HepG2 (cell line): ENCODE measurements at regions not wholly inside any gene's neighbourhood (a gene's known extent, or its start where the extent isn't known, plus 50 kb on each side); places are given as distances from the start of the nearest gene placed in this dataset.

Experiments
- ATAC-seq: fragments of 200-7000 bp; cut with Tn5 transposase; 3 replicates; pipeline ENCODE4 v1.9.1; 2020; ENCODE audit warnings: mild to moderate bottlenecking, moderate library complexity
- BruUV-seq: library from RNA; stranded (reverse); fragments of 400-500 nt; replicated peaks from 2 replicates; lab custom pipeline; 2021; lab: Mats Ljungman, UMichigan
- CTCF ChIA-PET: fragments of 300-600 bp; formaldehyde crosslinking; extraction: SDS; loops from one replicate; lab custom pipeline; 2021; ENCODE audit warnings: low total read pairs, inconsistent platforms, low intra/inter-chr PET ratio; lab: Yijun Ruan, JAX
- POLR2A ChIA-PET: fragments of 350-600 bp; sonication (Branson Sonifier 250); formaldehyde crosslinking; loops from one replicate; lab custom pipeline; 2020; ENCODE audit warnings: antibody characterized with exemption, inconsistent platforms; lab: Yijun Ruan, JAX
- DNase-seq: peaks from one replicate; pipeline ENCODE4 v3.0.0-alpha.2; 2015; ENCODE audit warnings: low spot score
- FAIRE-seq: peaks from 3 replicates; lab custom pipeline; 2011; peaks lifted over from hg19 to GRCh38; lab: Jason Lieb, UNC
- H2AFZ ChIP-seq: one replicate; pipeline ENCODE4 v1.6.1; 2011; ENCODE audit warnings: low read length, inconsistent platforms
- H3K27ac ChIP-seq: fragments of 300-600 bp; 3 replicates; pipeline ENCODE4 v1.8.0; 2011; ENCODE audit warnings: mixed run types, mild to moderate bottlenecking, mixed read lengths, low read length, inconsistent platforms; ENCODE audit not compliant: insufficient read depth; ENCODE audit errors: extremely low read length
- H3K27me3 ChIP-seq, 2 experiments: fragments of 200-600 bp in 1 of 2; 2 replicates in 1 of 2; 3 replicates in 1 of 2; pipeline versions ENCODE4 v1.6.0 to v1.8.0; 2011; ENCODE audit warnings: low read length in 2 of 2, mild to moderate bottlenecking in 2 of 2, moderate library complexity in 2 of 2, inconsistent platforms in 1 of 2; ENCODE audit not compliant: insufficient read depth in 2 of 2, control insufficient read depth in 1 of 2
- H3K36me3 ChIP-seq, 2 experiments: fragments of 200-600 bp in 1 of 2; replicated peaks in 1 of 2; 2 replicates in 1 of 2; 3 replicates in 1 of 2; pipeline versions ENCODE4 v1.5.1 to v1.8.0; 2011; ENCODE audit warnings: low read length in 2 of 2, inconsistent platforms in 1 of 2; ENCODE audit not compliant: insufficient read depth in 2 of 2, control insufficient read depth in 1 of 2
- H3K4me1 ChIP-seq: 2 replicates; pipeline ENCODE4 v1.5.1; 2012; ENCODE audit warnings: low read length, inconsistent platforms; ENCODE audit not compliant: insufficient read depth
- H3K4me2 ChIP-seq: 2 replicates; pipeline ENCODE4 v1.6.0; 2011; ENCODE audit warnings: low read depth, low read length, inconsistent platforms
- H3K4me3 ChIP-seq, 3 experiments: fragments of 200-600 bp in 1 of 3; sonication (generic), shearing (Covaris generic) in 1 of 3; replicated peaks in 1 of 3; 2 replicates each; pipeline ENCODE4 v1.5.1; 2011 to 2016; ENCODE audit warnings: low read length in 3 of 3, inconsistent platforms in 2 of 3, low read depth in 2 of 3, mild to moderate bottlenecking in 2 of 3, control low read depth in 1 of 3, mixed read lengths in 1 of 3; ENCODE audit not compliant: insufficient read depth in 1 of 3
- H3K79me2 ChIP-seq: one replicate; pipeline ENCODE4 v1.6.1; 2011; ENCODE audit warnings: low read length, inconsistent platforms; ENCODE audit not compliant: insufficient read depth
- H3K9ac ChIP-seq: 2 replicates; pipeline ENCODE4 v1.6.0; 2011; ENCODE audit warnings: mild to moderate bottlenecking, low read depth, low read length, inconsistent platforms; ENCODE audit not compliant: insufficient read depth
- H3K9me3 ChIP-seq: 2 replicates; pipeline ENCODE4 v1.5.1; 2012; ENCODE audit warnings: mild to moderate bottlenecking, low read length
- H4K20me1 ChIP-seq: 2 replicates; pipeline ENCODE4 v1.6.0; 2011; ENCODE audit warnings: inconsistent platforms, mild to moderate bottlenecking, low read length, moderate library complexity; ENCODE audit not compliant: insufficient read depth
- MEIS2 ChIP-seq: sonication (generic); formaldehyde crosslinking; IDR thresholded peaks from 2 replicates; pipeline ENCODE4 v1.9.0; 2021; ENCODE audit warnings: mild to moderate bottlenecking, missing genetic modification reagents
- MIER2 ChIP-seq: IDR thresholded peaks from 2 replicates; pipeline ENCODE4 v1.6.1; 2016; ENCODE audit warnings: missing biosample characterization, missing genetic modification reagents
- SALL1 ChIP-seq: sonication (generic); formaldehyde crosslinking; IDR thresholded peaks from 2 replicates; pipeline ENCODE4 v1.8.0; 2022; ENCODE audit warnings: mild to moderate bottlenecking, missing genetic modification reagents
- TGIF2 ChIP-seq: IDR thresholded peaks from 2 replicates; pipeline ENCODE4 v1.6.1; 2016; ENCODE audit warnings: control low read depth, missing compliant biosample characterization
- TMF1 ChIP-seq: sonication (generic); formaldehyde crosslinking; IDR thresholded peaks from 2 replicates; pipeline ENCODE4 v1.8.1; 2022; ENCODE audit warnings: low read depth, missing genetic modification reagents
- ZFP62 ChIP-seq: sonication (generic); formaldehyde crosslinking; IDR thresholded peaks from 2 replicates; pipeline ENCODE4 v1.4.0; 2020; ENCODE audit warnings: missing genetic modification reagents
- ZNF253 ChIP-seq: sonication (generic); formaldehyde crosslinking; IDR thresholded peaks from 2 replicates; pipeline ENCODE4 v1.8.0; 2022; ENCODE audit warnings: mild to moderate bottlenecking, missing genetic modification reagents, borderline replicate concordance
- ZNF598 ChIP-seq: sonication (generic); formaldehyde crosslinking; IDR thresholded peaks from 2 replicates; pipeline ENCODE4 v1.5.1; 2020; ENCODE audit warnings: mild to moderate bottlenecking, missing genetic modification reagents, borderline replicate concordance
- ZNF709 ChIP-seq: sonication (generic); formaldehyde crosslinking; IDR thresholded peaks from 2 replicates; pipeline ENCODE4 v1.5.0; 2020; ENCODE audit warnings: mild to moderate bottlenecking, missing genetic modification reagents
- WGBS: methylation state at CpG from one replicate; pipeline ENCODE4 v1.1.6; 2017; ENCODE audit warnings: low lambda C conversion rate; 5-methylcytosine and 5-hydroxymethylcytosine counted together
- in situ Hi-C: cut with HindIII; loops from 2 replicates; pipeline ENCODE4 v1.10.0; 2017; ENCODE audit warnings: low pct_unique_long_range_greater_than_20kb; ENCODE audit not compliant: extremely low pct_ligation_motif_present
- intact Hi-C: fragments of 100-400 bp; cut with micrococcal nuclease; formaldehyde crosslinking; loops from one replicate; pipeline ENCODE4 v1.10.0; 2022; ENCODE audit not compliant: unreplicated experiment
- TF ChIP-seq, protein P1 (sequence below): sonication (generic); formaldehyde crosslinking; IDR thresholded peaks from 2 replicates; pipeline ENCODE4 v1.5.0; 2020; ENCODE audit warnings: missing genetic modification reagents, mild to moderate bottlenecking, borderline replicate concordance
- TF ChIP-seq, protein P2 (sequence below): sonication (generic); formaldehyde crosslinking; IDR thresholded peaks from 2 replicates; pipeline ENCODE4 v1.4.0; 2020; ENCODE audit warnings: mild to moderate bottlenecking, missing genetic modification reagents
- TF ChIP-seq, protein P3 (sequence below), 2 experiments: sonication (generic) in 1 of 2; formaldehyde crosslinking in 1 of 2; IDR thresholded peaks; 2 replicates each; pipeline versions ENCODE4 v1.4.0 to v1.6.1; 2016 to 2020; ENCODE audit warnings: borderline replicate concordance in 1 of 2, low read depth in 1 of 2, mild to moderate bottlenecking in 1 of 2, missing genetic modification reagents in 1 of 2

GRCh38 chr2:200040831-200041230 is 85.4 kb downstream of the MAIP1 start:
- Histone ChIP-seq H3K27me3 (no peaks in the 10 kb centered on the region; a peak in 1 of 5 replicates), H3K4me1 (no peaks in the 10 kb centered on the region), H3K9ac (no peak overlapping the region), H3K36me3 (no peaks in the 10 kb centered on the region), H3K9me3 (peaks cover 18% of the 10 kb centered on the region), H3K27ac (no peak overlapping the region), H2AFZ (no peak overlapping the region), H3K4me2 (no peak overlapping the region), H3K79me2 (no peaks in the 10 kb centered on the region), H4K20me1 (no peaks in the 10 kb centered on the region), H3K4me3 (no peak overlapping the region)
- FAIRE-seq (no peak), ATAC-seq (no peak), DNase-seq (no peak)
- 23% methylated on average over 2 of the region's 2 CpGs for WGBS
- in situ Hi-C loops (no loop called here), intact Hi-C loops (no loop called here)
- TF ChIP-seq SALL1 (CRISPR knock-in tag) (no peak), TGIF2 (CRISPR knock-in tag) (no peak), MIER2 (no peak), ZNF709 (CRISPR knock-in tag) (no peak), ZNF598 (CRISPR knock-in tag) (no peak), MEIS2 (CRISPR knock-in tag) (no peak), TMF1 (CRISPR knock-in tag) (no peak), ZNF253 (CRISPR knock-in tag) (no peak), ZFP62 (CRISPR knock-in tag) (no peak)
- TF ChIP-seq, protein P1, sequence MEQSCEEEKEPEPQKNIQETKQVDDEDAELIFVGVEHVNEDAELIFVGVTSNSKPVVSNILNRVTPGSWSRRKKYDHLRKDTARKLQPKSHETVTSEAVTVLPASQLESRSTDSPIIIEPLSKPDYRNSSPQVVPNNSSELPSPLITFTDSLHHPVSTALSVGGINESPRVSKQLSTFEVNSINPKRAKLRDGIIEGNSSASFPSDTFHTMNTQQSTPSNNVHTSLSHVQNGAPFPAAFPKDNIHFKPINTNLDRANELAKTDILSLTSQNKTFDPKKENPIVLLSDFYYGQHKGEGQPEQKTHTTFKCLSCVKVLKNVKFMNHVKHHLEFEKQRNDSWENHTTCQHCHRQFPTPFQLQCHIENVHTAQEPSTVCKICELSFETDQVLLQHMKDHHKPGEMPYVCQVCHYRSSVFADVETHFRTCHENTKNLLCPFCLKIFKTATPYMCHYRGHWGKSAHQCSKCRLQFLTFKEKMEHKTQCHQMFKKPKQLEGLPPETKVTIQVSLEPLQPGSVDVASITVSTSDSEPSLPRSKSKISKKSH, result no peak
- TF ChIP-seq, protein P2, sequence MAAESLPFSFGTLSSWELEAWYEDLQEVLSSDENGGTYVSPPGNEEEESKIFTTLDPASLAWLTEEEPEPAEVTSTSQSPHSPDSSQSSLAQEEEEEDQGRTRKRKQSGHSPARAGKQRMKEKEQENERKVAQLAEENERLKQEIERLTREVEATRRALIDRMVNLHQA (CRISPR knock-in tag), result no peak
- TF ChIP-seq, protein P3, sequence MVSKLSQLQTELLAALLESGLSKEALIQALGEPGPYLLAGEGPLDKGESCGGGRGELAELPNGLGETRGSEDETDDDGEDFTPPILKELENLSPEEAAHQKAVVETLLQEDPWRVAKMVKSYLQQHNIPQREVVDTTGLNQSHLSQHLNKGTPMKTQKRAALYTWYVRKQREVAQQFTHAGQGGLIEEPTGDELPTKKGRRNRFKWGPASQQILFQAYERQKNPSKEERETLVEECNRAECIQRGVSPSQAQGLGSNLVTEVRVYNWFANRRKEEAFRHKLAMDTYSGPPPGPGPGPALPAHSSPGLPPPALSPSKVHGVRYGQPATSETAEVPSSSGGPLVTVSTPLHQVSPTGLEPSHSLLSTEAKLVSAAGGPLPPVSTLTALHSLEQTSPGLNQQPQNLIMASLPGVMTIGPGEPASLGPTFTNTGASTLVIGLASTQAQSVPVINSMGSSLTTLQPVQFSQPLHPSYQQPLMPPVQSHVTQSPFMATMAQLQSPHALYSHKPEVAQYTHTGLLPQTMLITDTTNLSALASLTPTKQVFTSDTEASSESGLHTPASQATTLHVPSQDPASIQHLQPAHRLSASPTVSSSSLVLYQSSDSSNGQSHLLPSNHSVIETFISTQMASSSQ (IDR thresholded peaks at IDR 0.05; ENCODE audit: low read depth), result no peak
- TF ChIP-seq, protein P3 (CRISPR knock-in tag; IDR thresholded peaks at IDR 0.05; ENCODE audit: borderline replicate concordance), result no peak
- no TSS peak for BruUV-seq
- CTCF ChIA-PET, result no interaction called here
- POLR2A ChIA-PET, result no interaction called here
